ENCODE measurements at regions not wholly inside any gene's neighbourhood (a gene's known extent, or its start where the extent isn't known, plus 50 kb on each side); places are given as distances from the start of the nearest gene placed in this dataset.

- 83% methylated on average over 7 of the region's 7 CpGs for WGBS, 2 donors
- no peak for TF ChIP-seq POLR2A (IDR thresholded peaks at IDR 0.05)
- TF ChIP-seq, protein P1, sequence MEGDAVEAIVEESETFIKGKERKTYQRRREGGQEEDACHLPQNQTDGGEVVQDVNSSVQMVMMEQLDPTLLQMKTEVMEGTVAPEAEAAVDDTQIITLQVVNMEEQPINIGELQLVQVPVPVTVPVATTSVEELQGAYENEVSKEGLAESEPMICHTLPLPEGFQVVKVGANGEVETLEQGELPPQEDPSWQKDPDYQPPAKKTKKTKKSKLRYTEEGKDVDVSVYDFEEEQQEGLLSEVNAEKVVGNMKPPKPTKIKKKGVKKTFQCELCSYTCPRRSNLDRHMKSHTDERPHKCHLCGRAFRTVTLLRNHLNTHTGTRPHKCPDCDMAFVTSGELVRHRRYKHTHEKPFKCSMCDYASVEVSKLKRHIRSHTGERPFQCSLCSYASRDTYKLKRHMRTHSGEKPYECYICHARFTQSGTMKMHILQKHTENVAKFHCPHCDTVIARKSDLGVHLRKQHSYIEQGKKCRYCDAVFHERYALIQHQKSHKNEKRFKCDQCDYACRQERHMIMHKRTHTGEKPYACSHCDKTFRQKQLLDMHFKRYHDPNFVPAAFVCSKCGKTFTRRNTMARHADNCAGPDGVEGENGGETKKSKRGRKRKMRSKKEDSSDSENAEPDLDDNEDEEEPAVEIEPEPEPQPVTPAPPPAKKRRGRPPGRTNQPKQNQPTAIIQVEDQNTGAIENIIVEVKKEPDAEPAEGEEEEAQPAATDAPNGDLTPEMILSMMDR (IDR thresholded peaks at IDR 0.05): no peak
Measured at GRCh38 chr9:79779901-79780300, 208.1 kb downstream of the TLE4 start.

DNA sequence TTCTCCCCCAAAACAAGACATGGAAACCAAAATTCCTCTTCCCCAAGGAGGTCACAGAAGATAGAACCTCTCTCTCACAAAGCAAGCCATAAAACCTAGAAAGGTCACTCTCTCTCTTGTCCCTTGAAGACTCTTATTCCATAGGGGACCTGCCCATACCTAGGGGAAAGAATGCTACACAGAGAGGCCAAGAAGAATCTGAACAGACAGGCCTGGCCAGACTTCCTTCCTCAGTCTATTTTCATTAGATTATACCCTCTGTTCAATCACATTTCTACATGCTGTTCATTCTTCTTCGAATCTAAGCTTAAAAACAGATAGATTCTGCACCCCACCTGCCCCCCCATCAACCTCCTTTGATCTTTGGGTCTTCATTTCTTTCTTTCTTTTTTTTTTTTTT, 206.8 kb downstream of the TLE4 start:
- ATAC-seq (no peak), DNase-seq (no peak)
- Histone ChIP-seq H3K36me3 (replicated peaks in 1 of 2; ENCODE audit: insufficient read depth in 1 of 2, low read depth in 2 of 2) (no peaks in the 10 kb centered on the region), H3K4me3 (no peak overlapping the region), H3K9me3 (no peaks in the 10 kb centered on the region), H3K4me1 (no peaks in the 10 kb centered on the region), H3K27me3 (no peaks in the 10 kb centered on the region), H3K27ac (no peak overlapping the region)
- 68 to 78% methylated on average over 1 of the region's 1 CpG for WGBS, 2 donors
- intact Hi-C loops (cut with DNase I): no loop called here
- TF ChIP-seq, protein P1 (IDR thresholded peaks at IDR 0.05): no peak
- no peak for TF ChIP-seq POLR2A (IDR thresholded peaks at IDR 0.05)

More at GRCh38 chr9:79779901-79780300, 208.1 kb downstream of the TLE4 start:
- DNase-seq (no peak), ATAC-seq (no peak)
- no peak overlapping the region for H3K4me3 ChIP-seq
- no peaks in the 10 kb centered on the region for H3K27me3 ChIP-seq
- H3K9me3 ChIP-seq: no peaks in the 10 kb centered on the region
- H3K4me1 ChIP-seq: no peaks in the 10 kb centered on the region
- no peaks in the 10 kb centered on the region for H3K36me3 ChIP-seq (replicated peaks in 1 of 2; ENCODE audit: insufficient read depth in 1 of 2, low read depth in 2 of 2)
- no peak overlapping the region for H3K27ac ChIP-seq
- intact Hi-C loops (cut with DNase I): no loop called here

DNA sequence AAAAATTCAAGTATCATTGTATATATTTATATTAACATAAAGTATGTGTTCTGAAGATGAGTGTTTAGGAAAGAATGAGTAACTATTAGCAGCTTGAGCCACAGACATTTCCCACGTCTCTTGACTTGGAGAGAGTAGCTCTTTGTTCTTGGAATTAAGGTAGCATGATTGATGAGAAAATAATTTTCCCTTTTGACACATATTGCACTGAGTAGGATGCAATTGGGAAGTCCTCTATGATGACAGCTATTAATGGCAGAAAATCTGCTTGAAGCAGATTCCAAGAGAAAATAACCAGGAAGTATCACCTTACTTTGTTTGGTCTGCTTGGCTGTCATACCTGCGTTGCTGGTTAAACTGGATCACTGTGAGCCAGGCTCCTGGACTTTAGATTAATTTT, 204.8 kb downstream of the TLE4 start:
- no peak for ATAC-seq
- 29% methylated on average over 2 of the region's 2 CpGs for WGBS, 2 donors
- intact Hi-C loops (cut with DNase I): no loop called here

More for the DNA sequence above, 204.8 kb downstream of the TLE4 start:
- no peaks in the 10 kb centered on the region for H3K27me3 ChIP-seq
- H3K36me3 ChIP-seq (replicated peaks in 1 of 2; ENCODE audit: insufficient read depth in 1 of 2, low read depth in 2 of 2): no peaks in the 10 kb centered on the region
- no peak overlapping the region for H3K27ac ChIP-seq
- TF ChIP-seq, protein P1 (IDR thresholded peaks at IDR 0.05): no peak
- no peak for TF ChIP-seq POLR2A (IDR thresholded peaks at IDR 0.05)
- no peak overlapping the region for H3K4me3 ChIP-seq
- DNase-seq: no peak
- H3K9me3 ChIP-seq: no peaks in the 10 kb centered on the region
- no peaks in the 10 kb centered on the region for H3K4me1 ChIP-seq

All from body of pancreas (tissue), 4 donors.